ENCODE measurements at regions not wholly inside any gene's neighbourhood (a gene's known extent, or its start where the extent isn't known, plus 50 kb on each side); places are given as distances from the start of the nearest gene placed in this dataset.

DNA sequence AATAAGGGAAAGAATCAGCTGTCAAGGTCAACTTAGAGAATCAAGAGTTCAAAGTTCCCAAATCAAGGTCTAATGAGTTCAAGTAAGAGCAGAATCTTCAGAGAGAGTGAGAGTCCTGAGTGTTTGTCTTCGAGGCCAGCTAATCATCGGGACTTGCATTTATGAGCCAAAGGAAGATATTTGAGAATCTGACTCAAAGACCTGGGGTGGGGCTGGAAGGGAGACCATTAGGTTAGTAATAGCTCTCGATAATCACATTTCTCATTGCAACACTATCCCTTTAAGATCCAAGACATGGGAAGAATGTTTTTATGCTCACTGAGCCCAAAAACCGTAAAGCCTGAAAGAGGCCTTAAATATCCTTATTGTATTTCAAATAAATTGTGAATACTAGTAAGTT, 72.0 kb upstream of the FSHR start:
- 69% methylated on average over 4 of the region's 4 CpGs for WGBS

DNA sequence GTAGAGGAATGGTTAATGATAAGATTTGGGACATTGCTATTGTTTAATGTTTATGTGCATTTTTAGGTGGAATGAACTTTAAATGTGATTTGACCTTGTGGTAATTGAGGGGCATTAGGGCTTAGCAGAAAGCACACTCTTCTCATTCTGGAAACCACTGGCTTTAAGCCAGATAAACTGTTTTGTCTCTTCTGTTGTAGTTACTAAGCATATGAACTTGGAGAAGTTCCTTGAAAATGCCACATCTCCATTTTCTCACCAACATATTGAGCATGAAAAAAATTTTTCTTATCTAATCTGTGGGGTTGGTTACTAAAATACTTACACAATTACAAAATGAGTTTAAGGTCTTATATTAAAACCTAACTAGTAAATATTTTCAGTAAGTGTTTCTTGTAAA, 70.8 kb upstream of the FSHR start:
- no peak for DNase-seq (ENCODE audit: extremely low spot score)
- peaks cover 0 to 22% (median 16%) of the 10 kb centered on the region in 4 donors for H3K4me1 ChIP-seq
- intact Hi-C loops (cut with DNase I), result no loop called here
- H3K27ac ChIP-seq (replicated peaks in 1 of 4), result peak overlapping the region in 1 of 4 donors; percentile 9
- H3K36me3 ChIP-seq, result no peaks in the 10 kb centered on the region
- TF ChIP-seq EP300 (IDR thresholded peaks at IDR 0.05) (no peak), POLR2A (IDR thresholded peaks at IDR 0.05; ENCODE audit: low read depth) (no peak), POLR2AphosphoS5 (IDR thresholded peaks at IDR 0.05) (no peak)
- TF ChIP-seq, protein P1, sequence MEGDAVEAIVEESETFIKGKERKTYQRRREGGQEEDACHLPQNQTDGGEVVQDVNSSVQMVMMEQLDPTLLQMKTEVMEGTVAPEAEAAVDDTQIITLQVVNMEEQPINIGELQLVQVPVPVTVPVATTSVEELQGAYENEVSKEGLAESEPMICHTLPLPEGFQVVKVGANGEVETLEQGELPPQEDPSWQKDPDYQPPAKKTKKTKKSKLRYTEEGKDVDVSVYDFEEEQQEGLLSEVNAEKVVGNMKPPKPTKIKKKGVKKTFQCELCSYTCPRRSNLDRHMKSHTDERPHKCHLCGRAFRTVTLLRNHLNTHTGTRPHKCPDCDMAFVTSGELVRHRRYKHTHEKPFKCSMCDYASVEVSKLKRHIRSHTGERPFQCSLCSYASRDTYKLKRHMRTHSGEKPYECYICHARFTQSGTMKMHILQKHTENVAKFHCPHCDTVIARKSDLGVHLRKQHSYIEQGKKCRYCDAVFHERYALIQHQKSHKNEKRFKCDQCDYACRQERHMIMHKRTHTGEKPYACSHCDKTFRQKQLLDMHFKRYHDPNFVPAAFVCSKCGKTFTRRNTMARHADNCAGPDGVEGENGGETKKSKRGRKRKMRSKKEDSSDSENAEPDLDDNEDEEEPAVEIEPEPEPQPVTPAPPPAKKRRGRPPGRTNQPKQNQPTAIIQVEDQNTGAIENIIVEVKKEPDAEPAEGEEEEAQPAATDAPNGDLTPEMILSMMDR (IDR thresholded peaks at IDR 0.05), result no peak
- no peaks in the 10 kb centered on the region for H3K9me3 ChIP-seq
- no peak overlapping the region for H3K4me3 ChIP-seq
- H3K27me3 ChIP-seq, result no peaks in the 10 kb centered on the region

More for the DNA sequence above, 72.0 kb upstream of the FSHR start:
- DNase-seq (ENCODE audit: extremely low spot score), result no peak
- intact Hi-C loops (cut with DNase I), result no loop called here
- H3K36me3 ChIP-seq, result no peaks in the 10 kb centered on the region
- H3K27me3 ChIP-seq, result no peaks in the 10 kb centered on the region
- peaks cover 0 to 22% (median 16%) of the 10 kb centered on the region in 4 donors for H3K4me1 ChIP-seq
- H3K4me3 ChIP-seq, result no peak overlapping the region
- no peaks in the 10 kb centered on the region for H3K9me3 ChIP-seq
- no peak overlapping the region for H3K27ac ChIP-seq (replicated peaks in 1 of 4)
- no peak for TF ChIP-seq POLR2AphosphoS5 (IDR thresholded peaks at IDR 0.05)
- TF ChIP-seq, protein P1 (IDR thresholded peaks at IDR 0.05), result no peak

DNA sequence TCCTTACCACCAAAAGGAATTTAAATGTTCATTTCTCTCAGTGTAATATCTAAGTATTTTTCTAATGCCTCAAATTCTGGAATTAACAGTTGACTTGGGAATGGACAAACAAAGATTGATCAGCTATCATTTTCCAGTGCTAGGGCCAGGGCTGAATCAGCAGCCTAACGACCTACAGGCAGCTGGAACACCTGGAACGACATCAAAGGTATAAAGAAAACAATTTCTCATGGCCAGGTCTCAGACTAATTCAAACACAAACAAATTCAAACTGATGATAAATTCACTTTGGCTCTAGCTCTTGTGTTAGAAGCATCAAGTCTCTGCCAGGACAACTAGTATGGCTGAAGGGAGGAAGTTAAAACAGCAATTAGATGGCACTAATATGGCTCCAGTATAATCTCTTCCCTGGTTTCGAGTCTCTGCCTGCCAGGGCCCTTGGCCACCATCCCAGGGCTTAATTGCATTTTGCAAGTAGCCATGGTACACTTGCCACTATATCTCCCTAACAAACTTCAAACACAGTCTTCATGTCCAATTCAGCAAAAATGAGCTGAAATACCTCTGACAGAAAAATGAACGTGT, 70.2 kb upstream of the FSHR start:
- no peaks in the 10 kb centered on the region for H3K36me3 ChIP-seq
- no peak overlapping the region for H3K4me3 ChIP-seq
- peaks cover 0 to 22% (median 16%) of the 10 kb centered on the region in 4 donors for H3K4me1 ChIP-seq
- peak overlapping the region in 1 of 4 donors; percentile 9 for H3K27ac ChIP-seq (replicated peaks in 1 of 4)
- intact Hi-C loops (cut with DNase I), result no loop called here
- TF ChIP-seq EP300 (IDR thresholded peaks at IDR 0.05), result no peak
- TF ChIP-seq POLR2AphosphoS5 (IDR thresholded peaks at IDR 0.05), result no peak
- TF ChIP-seq, protein P1 (IDR thresholded peaks at IDR 0.05), result no peak
- TF ChIP-seq POLR2A (IDR thresholded peaks at IDR 0.05; ENCODE audit: low read depth), result no peak
- no peak for DNase-seq (ENCODE audit: extremely low spot score)
- no peaks in the 10 kb centered on the region for H3K9me3 ChIP-seq
- H3K27me3 ChIP-seq, result no peaks in the 10 kb centered on the region
- WGBS, result 21% methylated on average over 4 of the region's 4 CpGs

DNA sequence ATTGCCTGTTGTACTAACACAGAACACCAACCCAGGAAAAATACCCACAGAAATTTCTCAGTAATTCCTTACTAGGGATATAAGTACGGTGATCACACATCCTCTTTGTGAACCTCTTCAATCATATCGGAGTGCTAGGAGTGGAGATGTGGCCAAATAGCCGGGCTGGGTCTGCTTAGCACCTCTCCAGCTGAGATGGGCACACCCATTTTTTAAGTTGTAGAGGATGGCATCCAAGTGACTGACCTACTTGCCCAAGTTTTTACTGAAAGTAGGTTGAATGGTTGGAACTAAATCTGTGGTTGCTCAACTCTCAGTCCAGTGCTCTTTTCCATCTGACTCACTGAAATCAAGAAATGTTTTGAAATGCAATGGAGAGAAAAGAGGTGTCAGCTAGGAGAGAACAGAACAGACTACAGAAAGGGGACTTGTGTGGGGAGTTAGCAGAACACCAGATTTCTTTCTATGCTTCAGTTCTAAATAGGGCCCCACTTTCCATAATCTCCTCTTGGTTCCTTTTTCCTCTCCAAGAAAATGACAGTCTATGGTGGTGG, 68.7 kb upstream of the FSHR start:
- H3K27ac ChIP-seq (replicated peaks in 1 of 4), result no peak overlapping the region
- H3K9me3 ChIP-seq, result no peaks in the 10 kb centered on the region
- intact Hi-C loops (cut with DNase I), result no loop called here
- H3K36me3 ChIP-seq, result no peaks in the 10 kb centered on the region
- DNase-seq (ENCODE audit: extremely low spot score), result no peak
- peaks cover 0 to 22% (median 16%) of the 10 kb centered on the region in 4 donors for H3K4me1 ChIP-seq
- H3K27me3 ChIP-seq, result no peaks in the 10 kb centered on the region
- TF ChIP-seq POLR2AphosphoS5 (IDR thresholded peaks at IDR 0.05), result no peak
- TF ChIP-seq, protein P1 (IDR thresholded peaks at IDR 0.05), result no peak
- no peak for TF ChIP-seq POLR2A (IDR thresholded peaks at IDR 0.05; ENCODE audit: low read depth)
- no peak for TF ChIP-seq EP300 (IDR thresholded peaks at IDR 0.05)
- no peak overlapping the region for H3K4me3 ChIP-seq
- WGBS, result 87% methylated on average over 3 of the region's 3 CpGs

DNA sequence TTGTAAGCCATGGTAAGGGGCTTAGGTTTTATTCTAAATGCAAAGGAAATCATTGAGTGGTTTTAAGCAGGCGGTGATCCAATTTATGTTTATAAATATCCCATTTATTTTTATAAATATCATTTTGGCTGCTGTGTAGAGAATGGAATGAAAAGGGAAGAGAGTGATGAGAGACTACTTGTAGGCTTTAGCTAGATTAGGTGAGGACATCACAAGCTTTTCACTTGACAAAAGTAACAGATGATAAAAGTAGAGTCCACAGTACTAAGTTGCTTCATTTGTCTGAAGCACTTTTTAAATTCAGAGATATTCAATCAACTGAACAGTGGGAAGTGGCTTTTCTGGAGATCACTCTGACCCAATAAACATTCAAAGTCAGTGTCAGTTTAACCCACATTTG, 65.4 kb upstream of the FSHR start:
- H3K27me3 ChIP-seq, result no peaks in the 10 kb centered on the region
- intact Hi-C loops (cut with DNase I), result no loop called here
- H3K9me3 ChIP-seq, result no peaks in the 10 kb centered on the region
- H3K36me3 ChIP-seq, result no peaks in the 10 kb centered on the region
- H3K4me1 ChIP-seq, result peaks cover 0 to 17% (median 11%) of the 10 kb centered on the region in 4 donors
- WGBS, result 100% methylated on average over 1 of the region's 1 CpG
- no peak for DNase-seq (ENCODE audit: extremely low spot score)
- TF ChIP-seq EP300 (IDR thresholded peaks at IDR 0.05), result no peak
- no peak for TF ChIP-seq POLR2A (IDR thresholded peaks at IDR 0.05; ENCODE audit: low read depth)
- no peak for TF ChIP-seq POLR2AphosphoS5 (IDR thresholded peaks at IDR 0.05)
- TF ChIP-seq, protein P1 (IDR thresholded peaks at IDR 0.05), result no peak
- no peak overlapping the region for H3K4me3 ChIP-seq
- no peak overlapping the region for H3K27ac ChIP-seq (replicated peaks in 1 of 4)

Data from esophagus muscularis mucosa (tissue), 4 donors.